ENCODE measurements at regions not wholly inside any gene's neighbourhood (a gene's known extent, or its start where the extent isn't known, plus 50 kb on each side); places are given as distances from the start of the nearest gene placed in this dataset.

- H3K4me3 ChIP-seq (ENCODE audit: low read depth, low read length): no peak overlapping the region
- DNase-seq (ENCODE audit: low read depth): no peak
- no peak for TF ChIP-seq CTCF (IDR thresholded peaks at IDR 0.05; ENCODE audit: insufficient read depth, low read length)
Observed at GRCh38 chr4:157564218-157564617, 343.7 kb downstream of the GRIA2 start.

- TF ChIP-seq CTCF (IDR thresholded peaks at IDR 0.05; ENCODE audit: insufficient read depth, low read length): no peak
- no peak for DNase-seq (ENCODE audit: low read depth)
- H3K4me3 ChIP-seq (ENCODE audit: low read depth, low read length): no peak overlapping the region
Observed at GRCh38 chr4:157558016-157558415, 337.5 kb downstream of the GRIA2 start.

- TF ChIP-seq CTCF (IDR thresholded peaks at IDR 0.05; ENCODE audit: insufficient read depth, low read length): no peak
- no peak overlapping the region for H3K4me3 ChIP-seq (ENCODE audit: low read depth, low read length)
- no peak for DNase-seq (ENCODE audit: low read depth)
Observed at GRCh38 chr4:157550028-157550427, 329.5 kb downstream of the GRIA2 start.

- TF ChIP-seq CTCF (IDR thresholded peaks at IDR 0.05; ENCODE audit: insufficient read depth, low read length): no peak
- no peak overlapping the region for H3K4me3 ChIP-seq (ENCODE audit: low read depth, low read length)
- no peak for DNase-seq (ENCODE audit: low read depth)
Observed at GRCh38 chr4:157527954-157528353, 307.4 kb downstream of the GRIA2 start.

- H3K4me3 ChIP-seq (ENCODE audit: low read depth, low read length): no peak overlapping the region
- no peak for DNase-seq (ENCODE audit: low read depth)
- no peak for TF ChIP-seq CTCF (IDR thresholded peaks at IDR 0.05; ENCODE audit: insufficient read depth, low read length)
Observed at GRCh38 chr4:157521906-157522305, 301.4 kb downstream of the GRIA2 start.

GRCh38 chr4:157514711-157515110 is 294.2 kb downstream of the GRIA2 start:
- H3K4me3 ChIP-seq (ENCODE audit: low read depth, low read length): no peak overlapping the region
- TF ChIP-seq CTCF (IDR thresholded peaks at IDR 0.05; ENCODE audit: insufficient read depth, low read length): no peak
- no peak for DNase-seq (ENCODE audit: low read depth)

GRCh38 chr4:157509341-157509740 is 288.8 kb downstream of the GRIA2 start:
- no peak for DNase-seq (ENCODE audit: low read depth)

More at GRCh38 chr4:157509341-157509740, 288.8 kb downstream of the GRIA2 start:
- TF ChIP-seq CTCF (IDR thresholded peaks at IDR 0.05; ENCODE audit: insufficient read depth, low read length): no peak
- no peak overlapping the region for H3K4me3 ChIP-seq (ENCODE audit: low read depth, low read length)

Measured in fibroblast of the aortic adventitia (primary cell).